HepG2 (cell line): ENCODE measurements at regions not wholly inside any gene's neighbourhood (a gene's known extent, or its start where the extent isn't known, plus 50 kb on each side); places are given as distances from the start of the nearest gene placed in this dataset.

Experiments used
- ATAC-seq: fragments of 200-7000 bp; cut with Tn5 transposase; 3 replicates; pipeline ENCODE4 v1.9.1; 2020; ENCODE audit warnings: mild to moderate bottlenecking, moderate library complexity
- BruUV-seq: library from RNA; stranded (reverse); fragments of 400-500 nt; replicated peaks from 2 replicates; lab custom pipeline; 2021; lab: Mats Ljungman, UMichigan
- CTCF ChIA-PET: fragments of 300-600 bp; formaldehyde crosslinking; extraction: SDS; loops from one replicate; lab custom pipeline; 2021; ENCODE audit warnings: low total read pairs, inconsistent platforms, low intra/inter-chr PET ratio; lab: Yijun Ruan, JAX
- POLR2A ChIA-PET: fragments of 350-600 bp; sonication (Branson Sonifier 250); formaldehyde crosslinking; loops from one replicate; lab custom pipeline; 2020; ENCODE audit warnings: antibody characterized with exemption, inconsistent platforms; lab: Yijun Ruan, JAX
- DNase-seq: peaks from one replicate; pipeline ENCODE4 v3.0.0-alpha.2; 2015; ENCODE audit warnings: low spot score
- FAIRE-seq: peaks from 3 replicates; lab custom pipeline; 2011; peaks lifted over from hg19 to GRCh38; lab: Jason Lieb, UNC
- H2AFZ ChIP-seq: one replicate; pipeline ENCODE4 v1.6.1; 2011; ENCODE audit warnings: low read length, inconsistent platforms
- H3K27ac ChIP-seq: fragments of 300-600 bp; 3 replicates; pipeline ENCODE4 v1.8.0; 2011; ENCODE audit warnings: mixed run types, mild to moderate bottlenecking, mixed read lengths, low read length, inconsistent platforms; ENCODE audit not compliant: insufficient read depth; ENCODE audit errors: extremely low read length
- H3K27me3 ChIP-seq, 2 experiments: fragments of 200-600 bp in 1 of 2; 2 replicates in 1 of 2; 3 replicates in 1 of 2; pipeline versions ENCODE4 v1.6.0 to v1.8.0; 2011; ENCODE audit warnings: low read length in 2 of 2, mild to moderate bottlenecking in 2 of 2, moderate library complexity in 2 of 2, inconsistent platforms in 1 of 2; ENCODE audit not compliant: insufficient read depth in 2 of 2, control insufficient read depth in 1 of 2
- H3K36me3 ChIP-seq, 2 experiments: fragments of 200-600 bp in 1 of 2; replicated peaks in 1 of 2; 2 replicates in 1 of 2; 3 replicates in 1 of 2; pipeline versions ENCODE4 v1.5.1 to v1.8.0; 2011; ENCODE audit warnings: low read length in 2 of 2, inconsistent platforms in 1 of 2; ENCODE audit not compliant: insufficient read depth in 2 of 2, control insufficient read depth in 1 of 2
- H3K4me1 ChIP-seq: 2 replicates; pipeline ENCODE4 v1.5.1; 2012; ENCODE audit warnings: low read length, inconsistent platforms; ENCODE audit not compliant: insufficient read depth
- H3K4me2 ChIP-seq: 2 replicates; pipeline ENCODE4 v1.6.0; 2011; ENCODE audit warnings: low read depth, low read length, inconsistent platforms
- H3K4me3 ChIP-seq, 3 experiments: fragments of 200-600 bp in 1 of 3; sonication (generic), shearing (Covaris generic) in 1 of 3; replicated peaks in 1 of 3; 2 replicates each; pipeline ENCODE4 v1.5.1; 2011 to 2016; ENCODE audit warnings: low read length in 3 of 3, inconsistent platforms in 2 of 3, low read depth in 2 of 3, mild to moderate bottlenecking in 2 of 3, control low read depth in 1 of 3, mixed read lengths in 1 of 3; ENCODE audit not compliant: insufficient read depth in 1 of 3
- H3K79me2 ChIP-seq: one replicate; pipeline ENCODE4 v1.6.1; 2011; ENCODE audit warnings: low read length, inconsistent platforms; ENCODE audit not compliant: insufficient read depth
- H3K9ac ChIP-seq: 2 replicates; pipeline ENCODE4 v1.6.0; 2011; ENCODE audit warnings: mild to moderate bottlenecking, low read depth, low read length, inconsistent platforms; ENCODE audit not compliant: insufficient read depth
- H3K9me3 ChIP-seq: 2 replicates; pipeline ENCODE4 v1.5.1; 2012; ENCODE audit warnings: mild to moderate bottlenecking, low read length
- H4K20me1 ChIP-seq: 2 replicates; pipeline ENCODE4 v1.6.0; 2011; ENCODE audit warnings: inconsistent platforms, mild to moderate bottlenecking, low read length, moderate library complexity; ENCODE audit not compliant: insufficient read depth
- FOXO1 ChIP-seq: sonication (generic); formaldehyde crosslinking; IDR thresholded peaks from 2 replicates; pipeline ENCODE4 v1.4.0; 2020; ENCODE audit warnings: missing genetic modification reagents
- HNRNPK ChIP-seq: fragments of 200-400 bp; formaldehyde crosslinking; IDR thresholded peaks from 2 replicates; pipeline ENCODE4 v1.6.1; 2018; ENCODE audit warnings: low read length, low read depth, moderate library complexity, mild to moderate bottlenecking; ENCODE audit not compliant: poor library complexity, severe bottlenecking
- JARID2 ChIP-seq: sonication (generic); formaldehyde crosslinking; IDR thresholded peaks from 2 replicates; pipeline ENCODE4 v1.8.1; 2023; ENCODE audit warnings: missing genetic modification reagents, inconsistent platforms; ENCODE audit not compliant: insufficient replicate concordance
- KDM4B ChIP-seq: sonication (generic); formaldehyde crosslinking; IDR thresholded peaks from 2 replicates; pipeline ENCODE4 v1.4.0; 2020; ENCODE audit warnings: missing genetic modification reagents
- SMAD9 ChIP-seq: sonication (generic); formaldehyde crosslinking; IDR thresholded peaks from 2 replicates; pipeline ENCODE4 v1.5.1; 2020; ENCODE audit warnings: mild to moderate bottlenecking, missing genetic modification reagents
- ZFP90 ChIP-seq: sonication (generic); formaldehyde crosslinking; IDR thresholded peaks from 2 replicates; pipeline ENCODE4 v1.8.0; 2022; ENCODE audit warnings: missing genetic modification reagents, mild to moderate bottlenecking, inconsistent platforms, borderline replicate concordance
- ZKSCAN5 ChIP-seq: sonication (generic); formaldehyde crosslinking; IDR thresholded peaks from 2 replicates; pipeline ENCODE4 v1.5.1; 2020; ENCODE audit warnings: mild to moderate bottlenecking, missing genetic modification reagents
- ZNF24 ChIP-seq: fragments of 450-650 bp; IDR thresholded peaks from 2 replicates; pipeline ENCODE4 v1.6.1; 2017; ENCODE audit warnings: antibody characterized with exemption, mild to moderate bottlenecking
- ZNF275 ChIP-seq: sonication (generic); formaldehyde crosslinking; IDR thresholded peaks from 2 replicates; pipeline ENCODE4 v1.8.0; 2022; ENCODE audit warnings: missing genetic modification reagents, mild to moderate bottlenecking, inconsistent platforms, borderline replicate concordance
- ZNF619 ChIP-seq: sonication (generic); formaldehyde crosslinking; IDR thresholded peaks from 2 replicates; pipeline ENCODE4 v1.4.0; 2020; ENCODE audit warnings: mild to moderate bottlenecking, missing genetic modification reagents
- WGBS: methylation state at CpG from one replicate; pipeline ENCODE4 v1.1.6; 2017; ENCODE audit warnings: low lambda C conversion rate; 5-methylcytosine and 5-hydroxymethylcytosine counted together
- in situ Hi-C: cut with HindIII; loops from 2 replicates; pipeline ENCODE4 v1.10.0; 2017; ENCODE audit warnings: low pct_unique_long_range_greater_than_20kb; ENCODE audit not compliant: extremely low pct_ligation_motif_present
- intact Hi-C: fragments of 100-400 bp; cut with micrococcal nuclease; formaldehyde crosslinking; loops from one replicate; pipeline ENCODE4 v1.10.0; 2022; ENCODE audit not compliant: unreplicated experiment

- Histone ChIP-seq H3K27ac (no peak overlapping the region), H3K9ac (no peak overlapping the region), H3K79me2 (no peaks in the 10 kb centered on the region), H3K36me3 (no peaks in the 10 kb centered on the region), H3K9me3 (no peaks in the 10 kb centered on the region), H3K4me3 (no peak overlapping the region), H3K4me2 (no peak overlapping the region), H3K4me1 (no peaks in the 10 kb centered on the region), H4K20me1 (no peaks in the 10 kb centered on the region), H2AFZ (no peak overlapping the region), H3K27me3 (peaks cover 1 to 4% of the 10 kb centered on the region in 2 experiments; a peak in 1 of 5 replicates)
- intact Hi-C loops: no loop called here
- FAIRE-seq (no peak), DNase-seq (no peak), ATAC-seq (no peak)
- TF ChIP-seq ZNF275 (CRISPR knock-in tag) (no peak), HNRNPK (peak; percentile 31)
- ChIA-PET CTCF (no interaction called here), POLR2A (no interaction called here)
- BruUV-seq: no TSS peak
- 98% methylated on average over 2 of the region's 2 CpGs for WGBS
- in situ Hi-C loops: no loop called here
Observed at GRCh38 chr13:40261947-40262346, 404.5 kb downstream of the FOXO1 start.

DNA sequence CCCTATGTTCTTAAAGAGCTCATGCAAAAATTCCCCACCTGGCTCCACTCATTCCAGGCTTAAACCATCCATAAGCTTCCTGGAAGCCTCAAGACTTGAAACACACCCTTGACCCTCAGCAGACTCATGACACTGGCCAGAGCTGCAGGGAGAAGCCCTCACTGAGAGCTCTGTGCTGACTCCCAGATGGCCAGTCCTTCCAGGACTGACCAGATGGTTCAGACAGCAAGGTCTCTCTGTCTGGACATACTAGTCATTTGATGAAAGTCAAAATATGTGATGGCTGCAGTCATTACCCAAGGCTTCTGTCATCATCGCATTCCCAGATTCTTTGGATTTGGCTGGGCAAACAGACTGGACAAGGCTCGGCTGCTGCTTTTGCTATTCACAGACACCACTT, 397.4 kb downstream of the FOXO1 start:
- 30% methylated on average over 2 of the region's 2 CpGs for WGBS
- CTCF ChIA-PET: no interaction called here
- H3K79me2 ChIP-seq: no peaks in the 10 kb centered on the region
- in situ Hi-C loops: no loop called here
- H3K4me2 ChIP-seq: no peak overlapping the region
- ATAC-seq: no peak
- no peak overlapping the region for H3K4me3 ChIP-seq
- POLR2A ChIA-PET: no interaction called here
- no peak overlapping the region for H3K9ac ChIP-seq
- no peak for DNase-seq
- H3K9me3 ChIP-seq: no peaks in the 10 kb centered on the region
- TF ChIP-seq ZNF619 (no peak), FOXO1 (CRISPR knock-in tag) (no peak), ZFP90 (CRISPR knock-in tag) (no peak), SMAD9 (no peak), ZNF24 (no peak), JARID2 (CRISPR knock-in tag) (no peak), ZKSCAN5 (CRISPR knock-in tag) (no peak), KDM4B (CRISPR knock-in tag) (no peak)
- no peaks in the 10 kb centered on the region for H3K36me3 ChIP-seq
- FAIRE-seq: no peak
- no peaks in the 10 kb centered on the region for H3K4me1 ChIP-seq
- no TSS peak for BruUV-seq
- intact Hi-C loops: no loop called here
- no peaks in the 10 kb centered on the region for H4K20me1 ChIP-seq
- no peak overlapping the region for H3K27ac ChIP-seq
- 0 out of 5 replicates have a peak, but pooled peaks cover 0 to 4% of the 10 kb centered on the region in 2 experiments for H3K27me3 ChIP-seq
- no peak overlapping the region for H2AFZ ChIP-seq
